ENCODE measurements at regions not wholly inside any gene's neighbourhood (a gene's known extent, or its start where the extent isn't known, plus 50 kb on each side); places are given as distances from the start of the nearest gene placed in this dataset.

GRCh38 chr7:159198016-159198724 is 53.5 kb upstream of the VIPR2 start:
- no peaks in the 10 kb centered on the region for H3K4me1 ChIP-seq (ENCODE audit: insufficient read depth, low read length)
- WGBS (ENCODE audit: low lambda C conversion rate), result 35% methylated on average over 15 of the region's 15 CpGs
- H3K4me3 ChIP-seq (replicated peaks in 1 of 3; ENCODE audit: insufficient read depth in 1 of 3, low read depth in 2 of 3, low read length in 3 of 3), result no peak overlapping the region
- FAIRE-seq, result no peak
- TF ChIP-seq, protein P1, sequence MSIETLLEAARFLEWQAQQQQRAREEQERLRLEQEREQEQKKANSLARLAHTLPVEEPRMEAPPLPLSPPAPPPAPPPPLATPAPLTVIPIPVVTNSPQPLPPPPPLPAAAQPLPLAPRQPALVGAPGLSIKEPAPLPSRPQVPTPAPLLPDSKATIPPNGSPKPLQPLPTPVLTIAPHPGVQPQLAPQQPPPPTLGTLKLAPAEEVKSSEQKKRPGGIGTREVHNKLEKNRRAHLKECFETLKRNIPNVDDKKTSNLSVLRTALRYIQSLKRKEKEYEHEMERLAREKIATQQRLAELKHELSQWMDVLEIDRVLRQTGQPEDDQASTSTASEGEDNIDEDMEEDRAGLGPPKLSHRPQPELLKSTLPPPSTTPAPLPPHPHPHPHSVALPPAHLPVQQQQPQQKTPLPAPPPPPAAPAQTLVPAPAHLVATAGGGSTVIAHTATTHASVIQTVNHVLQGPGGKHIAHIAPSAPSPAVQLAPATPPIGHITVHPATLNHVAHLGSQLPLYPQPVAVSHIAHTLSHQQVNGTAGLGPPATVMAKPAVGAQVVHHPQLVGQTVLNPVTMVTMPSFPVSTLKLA (IDR thresholded peaks at IDR 0.05), result peak; percentile 93
- no peak for TF ChIP-seq SMARCC2 (IDR thresholded peaks at IDR 0.05)
- intact Hi-C loops (cut with micrococcal nuclease; ENCODE audit: unreplicated experiment) (no loop called here), in situ Hi-C loops (cut with HindIII; ENCODE audit: extremely low pct_ligation_motif_present, low pct_unique_long_range_greater_than_20kb) (no loop called here)
- ATAC-seq, result no peak
- no TSS peak for BruUV-seq (replicated peaks)
- no peaks in the 10 kb centered on the region for H4K20me1 ChIP-seq (ENCODE audit: insufficient read depth, low read length)
- H3K9me3 ChIP-seq (ENCODE audit: low read length), result no peaks in the 10 kb centered on the region
- H3K36me3 ChIP-seq (replicated peaks in 1 of 2; ENCODE audit: control insufficient read depth in 1 of 2, insufficient read depth in 2 of 2, low read length in 2 of 2), result no peaks in the 10 kb centered on the region
- H3K4me2 ChIP-seq (ENCODE audit: low read depth, low read length), result no peak overlapping the region
- DNase-seq (ENCODE audit: low spot score), result no peak
- H3K27me3 ChIP-seq (ENCODE audit: control insufficient read depth in 1 of 2, insufficient read depth in 2 of 2, low read length in 2 of 2), result peaks cover 3 to 48% of the 10 kb centered on the region in 2 experiments; a peak in 4 of 5 replicates
- POLR2A ChIA-PET, result no interaction called here
- no peak overlapping the region for H3K9ac ChIP-seq (ENCODE audit: insufficient read depth, low read depth, low read length)
- CTCF ChIA-PET (ENCODE audit: low intra/inter-chr PET ratio, low total read pairs), result no interaction called here
- H3K27ac ChIP-seq (ENCODE audit: extremely low read length, insufficient read depth, low read length), result no peak overlapping the region
- H2AFZ ChIP-seq (ENCODE audit: low read length), result no peak overlapping the region
- H3K79me2 ChIP-seq (ENCODE audit: insufficient read depth, low read length), result no peaks in the 10 kb centered on the region

- Histone ChIP-seq H3K79me2 (ENCODE audit: insufficient read depth, low read length) (no peaks in the 10 kb centered on the region), H3K9ac (ENCODE audit: insufficient read depth, low read depth, low read length) (no peak overlapping the region), H3K4me3 (replicated peaks in 1 of 3; ENCODE audit: insufficient read depth in 1 of 3, low read depth in 2 of 3, low read length in 3 of 3) (no peak overlapping the region), H2AFZ (ENCODE audit: low read length) (no peak overlapping the region), H3K27me3 (ENCODE audit: control insufficient read depth in 1 of 2, insufficient read depth in 2 of 2, low read length in 2 of 2) (peaks cover 3 to 55% of the 10 kb centered on the region in 2 experiments; a peak in 4 of 5 replicates), H4K20me1 (ENCODE audit: insufficient read depth, low read length) (no peaks in the 10 kb centered on the region), H3K9me3 (ENCODE audit: low read length) (no peaks in the 10 kb centered on the region), H3K36me3 (replicated peaks in 1 of 2; ENCODE audit: control insufficient read depth in 1 of 2, insufficient read depth in 2 of 2, low read length in 2 of 2) (no peaks in the 10 kb centered on the region), H3K4me1 (ENCODE audit: insufficient read depth, low read length) (no peaks in the 10 kb centered on the region), H3K27ac (ENCODE audit: extremely low read length, insufficient read depth, low read length) (no peak overlapping the region), H3K4me2 (ENCODE audit: low read depth, low read length) (no peak overlapping the region)
- 11% methylated on average over 19 of the region's 20 CpGs for WGBS (ENCODE audit: low lambda C conversion rate)
- CTCF ChIA-PET (ENCODE audit: low intra/inter-chr PET ratio, low total read pairs), result no interaction called here
- no peak for DNase-seq (ENCODE audit: low spot score)
- no peak for ATAC-seq
- no TSS peak for BruUV-seq (replicated peaks)
- intact Hi-C loops (cut with micrococcal nuclease; ENCODE audit: unreplicated experiment) (no loop called here), in situ Hi-C loops (cut with HindIII; ENCODE audit: extremely low pct_ligation_motif_present, low pct_unique_long_range_greater_than_20kb) (no loop called here)
- POLR2A ChIA-PET, result no interaction called here
- no peak for FAIRE-seq
- TF ChIP-seq, protein P2, sequence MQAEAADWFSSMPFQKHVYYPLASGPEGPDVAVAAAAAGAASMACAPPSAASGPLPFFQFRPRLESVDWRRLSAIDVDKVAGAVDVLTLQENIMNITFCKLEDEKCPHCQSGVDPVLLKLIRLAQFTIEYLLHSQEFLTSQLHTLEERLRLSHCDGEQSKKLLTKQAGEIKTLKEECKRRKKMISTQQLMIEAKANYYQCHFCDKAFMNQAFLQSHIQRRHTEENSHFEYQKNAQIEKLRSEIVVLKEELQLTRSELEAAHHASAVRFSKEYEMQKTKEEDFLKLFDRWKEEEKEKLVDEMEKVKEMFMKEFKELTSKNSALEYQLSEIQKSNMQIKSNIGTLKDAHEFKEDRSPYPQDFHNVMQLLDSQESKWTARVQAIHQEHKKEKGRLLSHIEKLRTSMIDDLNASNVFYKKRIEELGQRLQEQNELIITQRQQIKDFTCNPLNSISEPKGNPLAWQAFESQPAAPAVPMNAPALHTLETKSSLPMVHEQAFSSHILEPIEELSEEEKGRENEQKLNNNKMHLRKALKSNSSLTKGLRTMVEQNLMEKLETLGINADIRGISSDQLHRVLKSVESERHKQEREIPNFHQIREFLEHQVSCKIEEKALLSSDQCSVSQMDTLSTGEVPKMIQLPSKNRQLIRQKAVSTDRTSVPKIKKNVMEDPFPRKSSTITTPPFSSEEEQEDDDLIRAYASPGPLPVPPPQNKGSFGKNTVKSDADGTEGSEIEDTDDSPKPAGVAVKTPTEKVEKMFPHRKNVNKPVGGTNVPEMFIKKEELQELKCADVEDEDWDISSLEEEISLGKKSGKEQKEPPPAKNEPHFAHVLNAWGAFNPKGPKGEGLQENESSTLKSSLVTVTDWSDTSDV (CRISPR knock-in tag; IDR thresholded peaks at IDR 0.05), result no peak
- TF ChIP-seq REXO4 (CRISPR knock-in tag; IDR thresholded peaks at IDR 0.05; ENCODE audit: borderline replicate concordance), result no peak
- TF ChIP-seq SOX5 (CRISPR knock-in tag; IDR thresholded peaks at IDR 0.05; ENCODE audit: borderline replicate concordance), result no peak
- no peak for TF ChIP-seq ZNF788 (CRISPR knock-in tag; IDR thresholded peaks at IDR 0.05; ENCODE audit: borderline replicate concordance)
- no peak for TF ChIP-seq ZFP36 (IDR thresholded peaks at IDR 0.05; ENCODE audit: borderline replicate concordance, low read depth, low read length, partially characterized antibody)
- TF ChIP-seq EHMT2 (IDR thresholded peaks at IDR 0.05; ENCODE audit: borderline replicate concordance, low read depth, low read length), result no peak
- TF ChIP-seq NR1H2 (CRISPR knock-in tag; IDR thresholded peaks at IDR 0.05; ENCODE audit: borderline replicate concordance, low read depth), result no peak
- TF ChIP-seq ZNF709 (CRISPR knock-in tag; IDR thresholded peaks at IDR 0.05), result no peak
- TF ChIP-seq SMARCC2 (IDR thresholded peaks at IDR 0.05), result no peak
- TF ChIP-seq, protein P3, sequence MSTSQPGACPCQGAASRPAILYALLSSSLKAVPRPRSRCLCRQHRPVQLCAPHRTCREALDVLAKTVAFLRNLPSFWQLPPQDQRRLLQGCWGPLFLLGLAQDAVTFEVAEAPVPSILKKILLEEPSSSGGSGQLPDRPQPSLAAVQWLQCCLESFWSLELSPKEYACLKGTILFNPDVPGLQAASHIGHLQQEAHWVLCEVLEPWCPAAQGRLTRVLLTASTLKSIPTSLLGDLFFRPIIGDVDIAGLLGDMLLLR (CRISPR knock-in tag; IDR thresholded peaks at IDR 0.05), result no peak
Observed at GRCh38 chr7:159197066-159197975, 52.7 kb upstream of the VIPR2 start.
